Hematopoietic multipotent progenitor cell (in vitro differentiated cells): ENCODE measurements at regions not wholly inside any gene's neighbourhood (a gene's known extent, or its start where the extent isn't known, plus 50 kb on each side); places are given as distances from the start of the nearest gene placed in this dataset.
"Not testable (repeated sequence)": the region's sequence is repeated elsewhere in the genome, so short reads cannot be mapped to it uniquely, and the experiment has no call there.

ENCODE experiments used
- DNase-seq, 3 donors: peaks; one replicate each; pipeline ENCODE4 v3.0.0-alpha.2; 2011 to 2015; ENCODE audit warnings: low read depth in 2 of 3, low spot score in 2 of 3

DNA sequence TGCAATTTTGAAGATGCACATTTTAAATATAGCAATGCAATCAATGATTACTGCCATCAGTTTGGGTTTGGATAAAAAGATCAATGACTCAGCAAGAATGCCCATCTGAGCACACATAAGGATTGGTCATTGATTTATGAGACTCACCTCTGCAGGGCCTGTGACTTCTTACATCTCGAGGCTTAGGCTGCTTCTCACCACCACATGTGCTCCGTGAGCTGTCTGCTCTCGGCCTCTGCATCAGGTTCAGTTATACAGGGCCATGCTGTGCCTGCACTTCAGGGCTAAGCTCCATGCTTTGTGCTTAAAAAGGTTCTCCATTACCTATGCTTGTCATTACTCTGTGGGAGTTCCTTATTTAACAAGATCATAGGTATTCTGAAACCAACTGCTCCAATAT, 887.5 kb downstream of the DIPK2A start:
- no peak for DNase-seq

- DNase-seq: no peak
These were observed 893.0 kb downstream of the DIPK2A start for GRCh38 chr3:144864646-144865045.

DNA sequence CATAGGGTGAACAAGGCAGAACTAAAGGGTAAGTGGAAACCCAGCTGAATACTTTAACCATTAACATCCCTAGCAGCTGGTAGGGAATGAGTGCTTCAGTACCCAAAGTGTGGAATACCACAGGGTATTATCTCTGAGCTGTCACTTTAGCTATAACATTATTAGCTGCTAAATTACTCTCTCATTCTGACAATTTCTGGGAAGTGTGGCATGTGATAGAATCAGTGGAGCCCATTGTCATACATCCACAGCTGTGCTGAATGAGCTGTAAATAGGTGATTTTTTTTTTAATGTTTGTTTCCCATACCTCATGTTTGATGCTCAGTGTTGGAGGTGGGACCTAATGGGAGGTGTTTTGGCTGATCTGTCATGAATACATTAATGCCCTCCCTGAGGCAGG, 894.3 kb downstream of the DIPK2A start:
- no peak for DNase-seq

GRCh38 chr3:144866476-144866875, 894.9 kb downstream of the DIPK2A start:
- peak in 2 of 3 donors; percentile 7 to 68 for DNase-seq

GRCh38 chr3:144868506-144868905, 896.9 kb downstream of the DIPK2A start:
- DNase-seq: no peak

DNA sequence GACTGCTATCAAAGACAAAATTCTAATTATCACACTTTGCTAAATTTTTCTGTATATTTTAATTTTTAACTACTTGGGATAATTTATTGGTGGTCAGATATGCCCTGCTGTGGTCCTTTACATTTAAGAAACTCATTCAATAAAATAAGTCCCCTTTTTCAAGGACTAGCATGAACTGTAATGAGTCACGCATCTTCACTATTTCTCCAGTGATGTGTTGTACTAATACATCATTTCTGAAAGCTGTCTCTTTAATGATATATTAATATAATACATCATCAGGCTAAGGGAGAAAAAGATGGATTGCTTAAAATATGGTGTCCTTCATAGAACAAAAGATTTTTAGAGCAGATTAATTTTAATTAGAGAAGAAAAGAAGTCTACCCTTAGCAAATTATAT, 901.4 kb downstream of the DIPK2A start:
- DNase-seq: no peak

- DNase-seq: no peak
These were observed 903.6 kb downstream of the DIPK2A start for GRCh38 chr3:144875211-144875610.

DNA sequence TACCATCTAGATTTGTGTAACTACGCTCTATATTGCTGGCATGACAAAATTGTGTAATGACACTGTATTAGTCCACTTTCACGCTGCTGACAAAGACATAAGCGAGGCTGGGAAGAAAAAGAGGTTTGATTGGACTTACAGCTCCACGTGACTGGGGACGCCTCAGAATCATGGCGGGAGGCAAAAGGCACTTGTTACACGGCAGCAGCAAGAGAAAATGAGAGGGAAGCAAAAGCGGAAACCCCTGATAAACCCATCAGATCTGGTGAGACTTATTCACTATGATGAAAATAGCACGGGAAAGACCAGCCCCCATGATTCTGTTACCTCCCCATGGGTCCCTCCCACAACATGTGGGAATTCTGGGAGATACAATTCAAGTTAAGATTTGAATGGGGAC, 905.7 kb downstream of the DIPK2A start:
- DNase-seq: no peak

DNA sequence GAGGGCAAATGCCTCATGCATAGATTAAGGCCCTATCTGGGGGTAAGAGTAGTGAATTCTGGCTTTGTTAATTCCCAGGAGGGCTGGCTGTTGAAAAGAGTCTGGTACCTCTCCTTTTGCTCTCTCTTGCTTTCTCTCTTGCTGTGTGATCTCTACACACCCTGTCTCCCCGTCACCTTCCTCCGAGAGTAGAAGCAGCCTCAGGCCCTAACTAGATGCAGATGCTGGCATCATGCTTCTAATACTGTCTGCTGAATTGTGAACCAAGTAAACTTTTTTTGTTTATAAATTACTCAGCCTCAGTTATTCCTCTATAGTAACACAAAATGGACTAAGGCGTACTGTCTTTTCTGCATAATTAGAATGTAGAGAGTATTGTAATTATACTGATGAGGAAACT, 908.1 kb downstream of the DIPK2A start:
- DNase-seq: no peak

DNA sequence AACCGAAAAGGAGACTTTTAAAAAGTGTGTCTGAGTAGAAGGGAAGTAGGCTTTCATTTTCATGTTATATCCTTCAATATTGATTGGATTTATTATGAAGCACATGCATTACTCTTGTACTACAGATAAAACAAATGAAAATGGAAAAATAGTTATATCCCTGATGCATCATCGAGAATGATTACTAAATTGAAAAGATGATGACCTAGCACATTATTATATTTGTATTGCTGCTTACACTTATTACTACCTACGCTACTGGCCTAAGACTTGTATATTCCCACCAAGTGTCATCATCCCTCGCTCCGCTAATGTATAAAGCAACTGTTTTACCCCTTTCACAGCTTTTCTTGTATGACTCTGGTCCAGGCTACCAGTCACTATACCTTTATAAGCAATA, 922.4 kb downstream of the DIPK2A start:
- no peak for DNase-seq

GRCh38 chr3:144894576-144894975, 923.0 kb downstream of the DIPK2A start:
- DNase-seq: no peak

- DNase-seq: no peak
These were observed 928.7 kb downstream of the DIPK2A start for GRCh38 chr3:144900366-144900765.

GRCh38 chr3:144907581-144907980, 936.0 kb downstream of the DIPK2A start:
- DNase-seq: not testable (repeated sequence)

- DNase-seq: no peak
These were observed 941.3 kb downstream of the DIPK2A start for GRCh38 chr3:144912968-144913367.

DNA sequence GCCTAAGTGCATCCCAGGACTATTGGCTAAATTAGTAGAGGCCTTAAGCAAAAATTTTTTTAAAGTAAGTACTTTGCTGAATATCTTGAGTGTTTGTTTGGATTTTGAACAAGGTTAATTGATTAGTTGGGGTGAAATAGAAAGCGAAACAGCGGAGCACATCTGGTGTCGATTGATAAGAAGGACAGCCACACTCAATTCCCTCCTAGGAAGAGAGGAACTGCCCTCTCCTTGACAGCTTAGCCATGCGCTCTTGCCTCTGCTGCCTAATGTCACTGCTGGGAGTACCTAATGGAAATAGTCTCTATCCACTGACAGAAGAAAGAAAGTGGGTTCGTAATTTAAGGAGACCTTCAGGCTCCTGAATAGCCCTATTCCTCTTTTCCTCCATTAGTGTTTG, 943.6 kb downstream of the DIPK2A start:
- no peak for DNase-seq

DNA sequence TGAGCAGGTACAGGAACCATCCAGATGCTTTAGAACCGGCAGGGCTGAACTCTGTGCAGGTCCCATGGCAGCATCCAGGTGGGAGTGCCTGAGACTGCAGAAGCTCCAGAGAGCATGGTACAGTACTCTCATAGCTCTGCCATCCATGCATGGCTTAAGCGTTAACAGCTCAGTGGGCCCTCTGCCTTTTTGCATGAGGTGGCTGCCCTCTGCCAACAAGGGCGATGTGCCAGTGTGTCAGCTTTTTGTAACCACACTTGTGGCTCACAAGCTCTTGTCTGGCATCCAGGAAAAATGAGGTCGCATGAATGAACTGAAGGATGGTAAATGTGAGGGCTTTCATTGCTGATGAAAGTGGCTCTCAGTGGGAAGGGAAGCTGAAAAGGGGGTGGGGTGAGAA, 950.1 kb downstream of the DIPK2A start:
- DNase-seq: no peak

DNA sequence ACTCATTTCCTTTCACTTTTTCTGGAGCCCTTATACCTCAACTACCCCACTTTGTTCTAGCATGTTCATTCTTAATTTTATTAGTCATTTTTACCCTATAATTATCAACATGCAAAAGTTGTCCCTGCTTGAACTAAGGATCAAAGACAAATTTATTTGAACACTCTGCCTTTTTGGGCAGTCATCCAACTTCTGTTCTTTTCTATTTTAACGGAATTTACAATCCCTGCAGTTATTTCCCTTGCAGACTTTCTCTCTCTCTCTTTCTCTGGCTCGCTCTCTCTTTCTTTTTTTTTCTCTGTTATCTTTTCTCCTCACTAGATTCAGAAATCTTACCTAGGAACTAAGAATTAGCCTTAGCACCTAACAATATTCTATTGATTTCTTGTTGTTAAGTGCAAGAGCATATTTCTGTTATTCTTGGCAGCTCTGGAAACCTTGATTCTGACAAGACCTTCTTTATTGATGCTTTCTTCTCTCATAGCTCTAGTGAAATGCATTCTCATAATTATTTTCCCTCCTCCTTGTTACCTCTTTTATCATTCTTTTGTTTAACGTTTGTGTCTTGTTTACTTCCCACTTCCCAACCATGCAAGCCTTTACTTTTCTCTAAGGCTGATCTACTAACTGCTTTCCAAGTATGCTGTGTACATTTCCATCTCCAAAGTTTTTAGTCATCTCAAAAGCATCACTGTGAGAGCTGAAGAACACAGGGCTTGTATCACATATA, 951.6 kb downstream of the DIPK2A start:
- DNase-seq: no peak

DNA sequence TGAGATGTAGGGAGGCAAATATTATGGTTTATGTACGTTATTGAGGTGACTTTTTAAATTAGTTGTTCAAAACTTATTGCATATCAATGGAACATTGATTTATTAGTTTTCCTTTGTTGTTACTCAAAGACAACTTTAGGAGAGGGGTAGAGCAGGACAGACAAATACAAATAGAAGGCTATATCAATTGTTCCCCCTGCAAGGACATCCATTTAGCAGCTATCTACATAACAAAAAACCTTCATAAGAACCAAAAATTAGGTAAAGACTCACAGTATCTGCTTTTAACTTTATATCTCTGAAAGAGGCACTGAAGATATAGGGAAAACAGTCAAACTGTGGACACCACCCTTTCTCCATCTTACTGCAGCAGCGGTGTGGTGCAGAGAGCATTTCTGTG, 958.8 kb downstream of the DIPK2A start:
- no peak for DNase-seq

GRCh38 chr3:144931590-144931989, 960.0 kb downstream of the DIPK2A start:
- no peak for DNase-seq

GRCh38 chr3:144942093-144942837, 970.6 kb downstream of the DIPK2A start:
- DNase-seq: no peak

DNA sequence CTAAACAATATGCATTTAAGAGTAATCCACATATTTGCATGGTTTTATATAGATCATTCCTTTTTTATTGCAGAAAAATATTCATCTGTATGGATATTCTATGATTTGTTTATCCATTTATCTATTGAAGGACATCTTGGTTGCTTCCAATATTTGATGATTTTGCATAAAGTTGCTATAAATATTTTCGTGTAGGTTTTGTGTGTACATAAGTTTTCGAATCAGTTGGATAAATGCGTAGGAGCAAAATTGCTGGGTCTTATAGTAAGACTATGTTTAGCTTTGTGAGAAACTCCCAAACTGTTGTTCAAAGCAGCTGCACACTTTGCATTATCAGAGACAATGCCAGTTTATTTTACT, 971.2 kb downstream of the DIPK2A start:
- no peak for DNase-seq

GRCh38 chr3:144947895-144948294, 976.3 kb downstream of the DIPK2A start:
- DNase-seq: no peak
